GM19099 (cell line): ENCODE measurements at regions not wholly inside any gene's neighbourhood (a gene's known extent, or its start where the extent isn't known, plus 50 kb on each side); places are given as distances from the start of the nearest gene placed in this dataset.

Source experiments
- POLR2A ChIP-seq: IDR thresholded peaks from 3 replicates; pipeline ENCODE4 v1.6.1; 2011; ENCODE audit warnings: low read depth; ENCODE audit not compliant: insufficient read length; ENCODE audit errors: extremely low read depth

DNA sequence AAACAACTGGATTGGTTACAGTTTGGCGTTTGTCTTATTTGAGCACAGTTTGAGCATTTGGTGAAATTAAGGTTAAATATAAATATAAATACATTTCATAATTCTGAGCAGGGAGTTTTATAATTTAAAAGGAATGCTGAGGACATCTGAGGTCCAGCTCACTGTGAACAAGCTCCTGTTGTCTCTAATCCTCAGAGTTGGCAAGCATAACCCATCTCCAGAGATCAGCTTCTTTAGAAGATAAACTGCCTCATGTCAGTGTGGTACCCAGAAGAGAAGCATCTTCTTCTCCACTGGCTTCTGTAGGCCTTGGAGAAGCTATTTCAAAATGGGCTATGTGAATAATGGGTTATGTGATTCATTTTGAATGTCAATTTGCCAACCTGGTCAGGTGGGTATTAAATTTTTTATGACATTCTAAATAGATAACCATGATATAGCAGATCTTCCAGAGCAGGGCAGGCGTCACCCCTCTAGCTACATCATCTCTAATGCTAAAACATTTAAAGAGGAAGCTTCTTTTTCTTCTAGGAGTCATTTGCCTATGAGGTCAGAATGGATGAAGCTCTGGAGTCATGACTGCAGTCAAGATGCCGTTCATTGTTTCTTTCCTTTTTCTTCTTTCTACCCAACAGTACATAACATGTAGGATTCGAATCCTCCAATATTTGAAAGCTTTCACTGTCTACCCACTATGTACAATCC, 324.0 kb downstream of the RNF144A start:
- no peak for TF ChIP-seq POLR2A

DNA sequence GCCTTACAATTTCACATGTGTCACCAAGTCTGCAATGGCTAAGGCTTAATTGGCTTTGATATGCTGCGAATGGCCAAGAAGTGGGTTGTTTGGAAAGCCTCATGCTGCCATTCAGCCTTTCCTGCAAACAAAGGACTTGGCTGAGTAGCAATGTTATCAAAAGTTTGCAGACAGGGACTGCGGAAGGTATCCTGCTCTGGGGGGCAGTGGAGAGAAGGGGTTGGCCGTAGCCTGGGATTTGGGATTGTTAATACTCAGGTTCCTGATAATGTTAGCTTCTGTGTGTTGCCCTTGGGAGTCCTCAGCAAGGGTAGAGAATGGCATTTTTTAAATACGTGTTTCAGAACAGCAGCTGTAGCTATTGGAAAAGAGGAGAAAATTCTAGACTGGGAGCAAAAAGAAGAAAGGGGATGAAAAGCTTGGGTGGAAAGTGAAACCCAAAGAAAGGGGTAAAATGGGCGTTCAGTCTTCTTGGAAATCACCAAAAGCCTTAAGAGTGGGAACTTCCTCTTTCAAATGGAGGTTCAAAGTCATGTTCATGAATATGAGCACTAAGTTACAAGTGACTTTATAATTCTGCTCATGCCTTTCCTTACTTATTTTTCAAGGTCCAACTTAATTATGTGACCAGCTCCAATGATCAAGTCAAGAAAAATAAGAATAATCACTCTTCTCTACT, 325.1 kb downstream of the RNF144A start:
- no peak for TF ChIP-seq POLR2A

GRCh38 chr2:7243276-7243675, 326.1 kb downstream of the RNF144A start:
- no peak for TF ChIP-seq POLR2A

DNA sequence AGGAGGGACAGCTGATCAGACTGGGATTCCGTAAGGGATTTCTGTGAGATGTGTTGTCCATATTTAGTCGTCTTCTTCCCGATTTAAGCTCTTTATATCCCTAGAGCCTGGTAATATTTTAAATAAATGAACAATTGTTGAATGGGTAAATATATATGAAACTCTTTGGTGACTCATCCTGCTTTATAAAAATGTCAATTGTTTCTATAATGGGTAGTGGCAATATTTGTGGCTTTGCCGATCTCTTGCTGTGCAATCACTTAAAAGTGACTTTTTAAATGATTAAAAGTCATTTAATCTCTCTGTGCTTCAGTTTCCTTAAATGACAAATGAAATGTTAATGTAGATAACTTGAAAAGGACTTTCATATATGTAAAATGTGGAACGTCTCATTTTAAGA, 339.2 kb downstream of the RNF144A start:
- TF ChIP-seq POLR2A = no peak

GRCh38 chr2:7262727-7263126, 345.5 kb downstream of the RNF144A start:
- TF ChIP-seq POLR2A = no peak

GRCh38 chr2:7264791-7265190, 347.6 kb downstream of the RNF144A start:
- no peak for TF ChIP-seq POLR2A

DNA sequence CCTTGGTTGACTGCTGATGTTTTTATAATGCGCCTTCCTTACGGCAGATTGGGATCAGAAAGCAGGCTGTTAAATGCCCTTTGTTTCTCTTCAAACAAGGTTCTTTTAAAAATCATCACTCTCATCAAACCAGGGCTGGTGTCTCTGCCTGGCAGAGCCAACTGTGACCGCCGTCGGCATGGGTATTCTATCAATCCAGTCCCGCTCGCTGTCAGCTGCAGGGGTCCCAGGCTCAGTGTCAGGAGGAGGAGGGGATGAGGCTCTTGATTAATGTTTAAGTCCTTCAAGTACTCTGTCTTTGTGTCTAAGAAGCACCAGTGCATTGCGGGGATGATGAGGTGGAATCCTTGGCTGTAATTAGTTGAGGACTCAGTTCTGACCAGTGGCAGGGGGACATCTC, 348.1 kb downstream of the RNF144A start:
- no peak for TF ChIP-seq POLR2A

DNA sequence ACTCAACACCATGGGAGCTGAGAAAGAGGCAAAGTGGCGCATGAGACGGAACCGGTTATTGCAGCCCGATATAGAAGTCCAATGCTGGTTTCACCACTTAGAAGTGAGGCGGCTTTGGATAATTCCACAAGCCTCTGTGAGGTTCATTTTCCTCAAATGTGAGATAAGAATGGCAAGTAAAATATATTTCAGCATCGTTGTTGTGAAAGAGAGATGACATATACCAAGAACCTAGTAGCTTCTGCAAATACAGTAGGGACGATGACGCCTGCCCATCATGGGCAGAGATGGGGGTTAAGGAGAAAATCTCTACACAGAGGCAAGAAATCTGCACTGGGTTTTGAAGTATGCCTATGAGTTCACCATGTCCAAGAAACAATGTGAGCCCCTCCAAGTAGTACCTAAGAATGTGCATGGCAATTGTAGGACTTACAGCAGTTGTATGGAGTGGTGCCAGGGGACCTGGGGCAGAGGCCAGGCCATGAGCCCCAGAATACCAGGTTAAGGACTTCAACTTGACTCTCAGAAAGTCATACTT, 352.0 kb downstream of the RNF144A start:
- no peak for TF ChIP-seq POLR2A

- no peak for TF ChIP-seq POLR2A
Measured at GRCh38 chr2:7270011-7270431, 352.8 kb downstream of the RNF144A start.

- TF ChIP-seq POLR2A = no peak
Measured at GRCh38 chr2:7272210-7272609, 355.0 kb downstream of the RNF144A start.

DNA sequence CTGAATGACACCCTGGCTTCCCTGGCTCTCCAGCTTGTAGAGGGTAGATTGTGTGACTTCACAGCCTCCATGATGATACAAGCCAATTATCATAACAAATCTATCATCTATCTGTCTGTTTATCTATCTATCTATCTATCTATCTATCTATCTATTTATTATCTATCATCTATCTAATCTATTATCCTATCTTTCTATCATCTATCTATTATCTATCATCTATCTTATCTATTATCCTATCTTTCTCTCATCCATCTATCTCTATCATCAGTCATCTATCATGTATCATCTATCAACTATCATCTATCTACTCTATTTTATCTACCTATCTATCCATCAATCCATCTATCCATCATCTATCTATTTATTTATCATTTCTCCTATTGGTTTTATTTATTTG, 361.8 kb downstream of the RNF144A start:
- TF ChIP-seq POLR2A = no peak

DNA sequence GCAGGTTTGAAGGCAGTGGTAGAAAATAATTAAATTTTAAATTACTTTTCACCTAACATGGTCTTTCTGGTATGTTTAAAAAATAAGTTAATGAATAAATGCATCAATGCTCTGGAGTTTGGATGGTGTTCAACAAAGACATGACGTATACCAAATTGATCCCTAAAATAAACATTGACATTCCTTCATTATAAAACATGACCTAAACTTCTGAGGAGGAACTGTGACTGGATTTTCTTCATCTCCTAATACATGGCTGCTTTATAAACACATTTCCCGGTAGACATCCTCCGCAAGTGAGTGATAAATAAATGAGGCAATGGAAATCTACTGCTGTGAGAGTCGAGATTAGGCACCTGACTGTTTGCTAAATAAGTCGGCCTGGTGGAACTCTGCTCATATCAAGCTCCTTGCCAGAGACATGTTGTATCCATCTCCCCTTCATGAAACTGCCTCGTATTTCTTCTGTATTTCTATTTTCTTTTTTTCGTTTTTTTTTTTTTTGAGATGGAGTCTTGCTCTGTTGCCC, 362.3 kb downstream of the RNF144A start:
- TF ChIP-seq POLR2A = no peak

GRCh38 chr2:7280790-7281189, 363.6 kb downstream of the RNF144A start:
- TF ChIP-seq POLR2A = no peak

DNA sequence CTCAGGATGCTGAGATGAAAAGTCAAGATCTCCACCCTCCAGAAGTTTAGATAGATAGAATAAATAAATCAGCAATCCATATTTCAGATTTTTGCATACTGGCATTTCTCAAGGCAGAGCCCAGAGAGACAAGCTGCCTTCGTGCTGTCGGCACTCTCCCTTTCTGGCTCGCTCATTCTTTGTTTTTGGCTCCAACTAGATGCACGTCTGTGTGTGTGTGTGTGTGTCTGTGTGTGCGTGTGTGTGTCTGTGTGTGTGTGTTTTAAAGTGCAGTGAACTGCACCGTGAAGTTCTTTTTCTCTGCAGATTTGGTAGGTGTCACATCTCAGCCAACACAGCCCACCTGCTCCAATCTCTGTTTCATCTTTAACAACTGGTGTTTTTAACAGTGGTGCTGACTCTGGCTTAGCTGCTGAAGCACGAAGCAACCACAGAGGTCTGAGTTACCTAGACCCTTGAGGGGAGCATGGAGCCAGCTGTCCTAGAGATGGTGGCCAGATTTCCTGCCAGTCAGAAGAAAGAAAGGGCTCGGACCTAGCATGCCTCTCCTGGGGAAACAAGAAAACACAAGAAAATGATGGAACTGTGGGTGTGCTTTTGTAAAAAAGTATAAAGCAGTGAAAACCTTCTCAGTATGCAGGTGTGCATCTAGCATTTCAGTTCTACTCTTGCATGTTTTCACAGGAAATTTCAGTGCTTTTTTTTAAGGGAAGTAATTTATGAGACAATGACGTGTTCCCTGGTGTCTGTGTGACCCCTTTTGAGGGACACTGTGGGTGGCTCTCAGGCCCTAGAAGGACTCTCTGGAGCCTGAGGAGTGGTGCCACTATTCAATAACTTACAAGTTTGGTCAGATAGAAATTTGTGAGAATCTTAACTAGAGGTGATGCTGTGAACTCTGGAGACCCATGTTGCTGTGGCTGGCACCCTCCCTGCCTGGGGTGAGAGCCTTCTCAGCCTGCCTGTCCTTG, 364.3 kb downstream of the RNF144A start:
- no peak for TF ChIP-seq POLR2A

GRCh38 chr2:7286120-7286519, 368.9 kb downstream of the RNF144A start:
- TF ChIP-seq POLR2A = no peak
